Testis (tissue), 2 donors: ENCODE measurements at regions not wholly inside any gene's neighbourhood (a gene's known extent, or its start where the extent isn't known, plus 50 kb on each side); places are given as distances from the start of the nearest gene placed in this dataset.

Experiments
- DNase-seq: peaks from one replicate; pipeline ENCODE4 v3.0.0-alpha.2; 2019
- H3K27ac ChIP-seq, 2 donors: fragments of 200-600 bp; sonication (generic); one replicate each; pipeline ENCODE4 v1.5.1; 2019
- H3K27me3 ChIP-seq: fragments of 200-600 bp; sonication (generic); one replicate; pipeline ENCODE4 v1.5.1; 2019
- H3K36me3 ChIP-seq: fragments of 200-600 bp; sonication (generic); one replicate; pipeline ENCODE4 v1.5.1; 2017; ENCODE audit warnings: low read depth; ENCODE audit errors: missing control alignments
- H3K4me1 ChIP-seq: fragments of 200-600 bp; sonication (generic); one replicate; pipeline ENCODE4 v1.5.1; 2019
- H3K4me3 ChIP-seq, 2 donors: fragments of 200-600 bp; sonication (generic); one replicate each; pipeline ENCODE4 v1.5.1; 2017 to 2019
- H3K9me3 ChIP-seq: fragments of 200-600 bp; sonication (generic); one replicate; pipeline ENCODE4 v1.5.1; 2017
- POLR2A ChIP-seq: fragments of 450-650 bp; IDR thresholded peaks from one replicate; pipeline ENCODE4 v1.6.1; 2017; ENCODE audit warnings: antibody characterized with exemption, mild to moderate bottlenecking, moderate library complexity
- WGBS, 2 donors: methylation state at CpG; one replicate each; pipeline ENCODE4 v1.1.5; 2018; 5-methylcytosine and 5-hydroxymethylcytosine counted together
- intact Hi-C: fragments of 100-400 bp; cut with DNase I; formaldehyde crosslinking; loops from one replicate; pipeline ENCODE4 v1.15.1; 2023; ENCODE audit warnings: low total_unique reads
- TF ChIP-seq, protein P1 (sequence below), 3 experiments: fragments of 450-650 bp in 2 of 3; fragments of 200-600 bp in 1 of 3; sonication (generic) in 1 of 3; IDR thresholded peaks; one replicate each; pipeline ENCODE4 v1.5.1; 2016 to 2019; ENCODE audit warnings: antibody characterized with exemption in 3 of 3, mild to moderate bottlenecking in 2 of 3, moderate library complexity in 1 of 3

DNA sequence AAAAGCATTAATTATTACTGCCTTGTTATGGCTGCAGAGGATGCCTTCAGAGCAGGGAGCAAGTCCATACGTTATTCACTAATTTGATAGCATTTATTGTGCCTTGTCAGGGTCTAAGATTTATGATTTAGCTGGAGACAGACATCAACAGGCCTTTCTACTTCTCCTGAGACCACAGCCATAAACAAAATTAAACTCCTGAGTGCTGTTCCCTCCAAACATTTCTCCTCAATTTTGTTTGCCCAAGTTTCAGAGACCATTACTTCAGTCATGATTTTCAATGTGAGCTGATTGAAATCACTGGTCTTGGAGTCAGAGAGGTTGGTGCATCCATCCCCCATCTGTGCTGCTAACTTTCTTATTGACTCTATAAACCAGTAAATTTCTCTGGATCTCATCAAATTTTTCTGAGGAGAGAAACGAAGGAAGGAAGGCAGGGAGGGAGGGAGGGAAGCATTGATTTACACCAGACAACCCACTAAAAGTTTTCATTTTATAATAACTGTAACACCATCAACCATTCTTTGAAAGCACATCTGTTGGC lies 423.6 kb upstream of the CDH11 start:
- intact Hi-C loops = no loop called here
- Histone ChIP-seq H3K9me3 (no peaks in the 10 kb centered on the region), H3K4me1 (peaks cover 8% of the 10 kb centered on the region), H3K36me3 (no peaks in the 10 kb centered on the region), H3K4me3 (no peak overlapping the region), H3K27ac (no peak overlapping the region), H3K27me3 (no peaks in the 10 kb centered on the region)
- 60 to 63% methylated on average over 2 of the region's 2 CpGs for WGBS, 2 donors
- no peak for DNase-seq
- no peak for TF ChIP-seq POLR2A
- TF ChIP-seq, protein P1, sequence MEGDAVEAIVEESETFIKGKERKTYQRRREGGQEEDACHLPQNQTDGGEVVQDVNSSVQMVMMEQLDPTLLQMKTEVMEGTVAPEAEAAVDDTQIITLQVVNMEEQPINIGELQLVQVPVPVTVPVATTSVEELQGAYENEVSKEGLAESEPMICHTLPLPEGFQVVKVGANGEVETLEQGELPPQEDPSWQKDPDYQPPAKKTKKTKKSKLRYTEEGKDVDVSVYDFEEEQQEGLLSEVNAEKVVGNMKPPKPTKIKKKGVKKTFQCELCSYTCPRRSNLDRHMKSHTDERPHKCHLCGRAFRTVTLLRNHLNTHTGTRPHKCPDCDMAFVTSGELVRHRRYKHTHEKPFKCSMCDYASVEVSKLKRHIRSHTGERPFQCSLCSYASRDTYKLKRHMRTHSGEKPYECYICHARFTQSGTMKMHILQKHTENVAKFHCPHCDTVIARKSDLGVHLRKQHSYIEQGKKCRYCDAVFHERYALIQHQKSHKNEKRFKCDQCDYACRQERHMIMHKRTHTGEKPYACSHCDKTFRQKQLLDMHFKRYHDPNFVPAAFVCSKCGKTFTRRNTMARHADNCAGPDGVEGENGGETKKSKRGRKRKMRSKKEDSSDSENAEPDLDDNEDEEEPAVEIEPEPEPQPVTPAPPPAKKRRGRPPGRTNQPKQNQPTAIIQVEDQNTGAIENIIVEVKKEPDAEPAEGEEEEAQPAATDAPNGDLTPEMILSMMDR (IDR thresholded peaks at IDR 0.05) = no peak

DNA sequence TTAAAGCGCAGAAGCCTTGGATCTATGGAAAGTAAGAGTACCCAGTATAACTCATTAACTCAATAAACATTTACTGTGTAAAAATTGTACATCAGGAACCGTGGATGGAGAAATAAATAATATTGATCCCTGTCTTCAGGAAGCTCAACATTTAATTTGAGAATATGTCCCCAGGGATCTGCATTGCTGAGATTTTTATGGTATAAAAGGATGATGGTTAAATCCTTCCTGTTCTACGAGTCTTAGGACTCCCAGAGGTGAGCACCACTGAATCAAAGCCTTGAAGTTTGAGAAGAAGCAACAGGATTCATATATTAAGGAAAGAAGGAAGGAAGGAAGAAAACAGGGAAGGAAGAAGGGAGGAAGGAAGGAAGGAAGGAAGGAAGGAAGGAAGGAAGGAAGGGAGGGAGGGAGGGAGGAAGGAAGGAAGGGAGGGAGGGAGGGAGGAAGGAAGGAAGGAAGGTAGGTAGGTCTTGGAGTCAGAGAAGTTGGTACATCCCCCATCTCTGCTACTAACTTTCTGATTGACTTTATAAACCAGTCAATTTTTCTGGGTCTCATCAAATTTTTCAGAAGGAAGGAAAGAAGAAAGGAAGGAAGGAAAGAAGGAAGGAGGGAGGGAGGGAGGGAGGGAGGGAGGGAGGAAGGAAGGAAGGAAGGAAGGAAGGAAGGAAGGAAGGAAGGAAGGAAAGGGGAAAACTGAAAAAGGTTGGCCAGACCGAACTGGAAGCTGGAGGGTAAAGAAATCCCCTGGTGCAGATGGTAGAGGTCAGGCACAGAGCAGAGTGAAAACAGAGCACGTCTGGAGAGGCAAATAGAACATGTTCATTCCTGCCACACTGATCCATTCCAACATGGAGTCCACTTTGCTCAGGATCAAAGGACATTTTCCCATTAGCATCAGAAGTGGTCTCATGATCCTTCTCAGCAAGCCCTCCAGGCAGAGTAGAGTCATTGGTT lies 422.2 kb upstream of the CDH11 start:
- 76 to 91% methylated on average over 5 of the region's 5 CpGs for WGBS, 2 donors
- Histone ChIP-seq H3K27ac (no peak overlapping the region), H3K36me3 (no peaks in the 10 kb centered on the region), H3K9me3 (no peaks in the 10 kb centered on the region), H3K4me3 (no peak overlapping the region), H3K27me3 (no peaks in the 10 kb centered on the region), H3K4me1 (peaks cover 8% of the 10 kb centered on the region)
- intact Hi-C loops = no loop called here
- no peak for TF ChIP-seq POLR2A
- TF ChIP-seq, protein P1 (IDR thresholded peaks at IDR 0.05) = no peak
- DNase-seq = no peak

DNA sequence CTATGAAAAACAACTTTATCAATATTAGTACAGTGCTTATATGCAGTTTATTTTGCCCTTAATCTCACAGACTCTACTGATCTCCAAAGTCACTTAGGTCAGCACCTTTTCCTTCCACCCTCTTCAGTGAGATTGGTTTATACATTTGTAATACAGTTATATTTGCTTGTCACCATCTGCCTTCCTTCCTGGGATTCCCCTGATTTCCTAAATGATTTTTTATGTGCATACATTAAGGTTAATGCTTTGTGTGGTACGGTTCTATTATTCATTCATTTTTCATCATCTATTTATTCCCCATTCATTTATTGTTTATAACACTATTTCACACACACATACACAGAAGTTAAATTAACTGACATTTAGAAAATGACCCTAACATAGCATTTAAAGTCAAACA lies 419.8 kb upstream of the CDH11 start:
- H3K4me1 ChIP-seq = peaks cover 7% of the 10 kb centered on the region
- H3K4me3 ChIP-seq = no peak overlapping the region
- no peaks in the 10 kb centered on the region for H3K9me3 ChIP-seq
- no peak for DNase-seq
- H3K27ac ChIP-seq = no peak overlapping the region
- H3K27me3 ChIP-seq = no peaks in the 10 kb centered on the region
- 96 to 100% methylated on average over 1 of the region's 1 CpG for WGBS, 2 donors
- H3K36me3 ChIP-seq = no peaks in the 10 kb centered on the region
- intact Hi-C loops = no loop called here
- no peak for TF ChIP-seq POLR2A
- TF ChIP-seq, protein P1 (IDR thresholded peaks at IDR 0.05) = no peak

DNA sequence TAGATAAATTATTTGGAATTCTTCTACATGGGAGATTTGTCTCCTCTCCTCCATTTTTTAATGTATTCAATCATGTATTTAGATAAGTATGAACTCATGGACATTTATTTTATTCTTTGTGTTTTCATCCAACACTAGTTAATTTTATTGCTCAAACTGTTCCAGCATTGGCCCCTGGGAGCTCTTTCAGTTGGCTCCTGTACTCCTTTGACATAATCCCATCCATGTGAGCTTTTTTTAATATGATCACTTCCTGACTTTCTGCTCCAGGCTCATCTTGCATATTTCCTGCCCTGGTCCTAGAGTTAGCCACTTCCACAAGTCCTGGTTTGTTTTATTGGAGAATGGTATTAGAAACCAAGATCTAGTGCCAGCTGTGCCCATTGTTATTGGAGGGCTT lies 419.0 kb upstream of the CDH11 start:
- no peak overlapping the region for H3K4me3 ChIP-seq
- TF ChIP-seq POLR2A = no peak
- TF ChIP-seq, protein P1 (IDR thresholded peaks at IDR 0.05) = no peak
- H3K4me1 ChIP-seq = peaks cover under 1% of the 10 kb centered on the region
- intact Hi-C loops = no loop called here
- no peaks in the 10 kb centered on the region for H3K27me3 ChIP-seq
- DNase-seq = no peak
- H3K27ac ChIP-seq = no peak overlapping the region
- H3K36me3 ChIP-seq = no peaks in the 10 kb centered on the region
- H3K9me3 ChIP-seq = no peaks in the 10 kb centered on the region
